ENCODE measurements at regions not wholly inside any gene's neighbourhood (a gene's known extent, or its start where the extent isn't known, plus 50 kb on each side); places are given as distances from the start of the nearest gene placed in this dataset.

- no peak for ATAC-seq (ENCODE audit: low FRiP score in 2 of 2)
- TF ChIP-seq POLR2AphosphoS5 (IDR thresholded peaks at IDR 0.05) (no peak), CTCF (IDR thresholded peaks at IDR 0.05) (no peak), EP300 (IDR thresholded peaks at IDR 0.05) (no peak), POLR2A (IDR thresholded peaks at IDR 0.05) (no peak)
- no peaks in the 10 kb centered on the region for H3K9me3 ChIP-seq
- H3K36me3 ChIP-seq: no peaks in the 10 kb centered on the region
- WGBS, 2 donors: 74 to 77% methylated on average over 4 of the region's 4 CpGs
- no peak overlapping the region for H3K4me3 ChIP-seq
- no peaks in the 10 kb centered on the region for H3K27me3 ChIP-seq
- DNase-seq: no peak
- no peak overlapping the region for H3K27ac ChIP-seq
- no peaks in the 10 kb centered on the region for H3K4me1 ChIP-seq
These were observed 691.0 kb upstream of the SORCS1 start for GRCh38 chr10:107855301-107856046.

GRCh38 chr10:107848726-107849360 lies 684.3 kb upstream of the SORCS1 start:
- H3K27ac ChIP-seq: no peak overlapping the region
- no peak for TF ChIP-seq CTCF (IDR thresholded peaks at IDR 0.05)
- no peak for TF ChIP-seq POLR2AphosphoS5 (IDR thresholded peaks at IDR 0.05)
- no peak for TF ChIP-seq POLR2A (IDR thresholded peaks at IDR 0.05)
- no peak for TF ChIP-seq EP300 (IDR thresholded peaks at IDR 0.05)
- no peak for DNase-seq
- H3K27me3 ChIP-seq: no peaks in the 10 kb centered on the region
- H3K4me3 ChIP-seq: no peak overlapping the region
- no peaks in the 10 kb centered on the region for H3K9me3 ChIP-seq
- H3K4me1 ChIP-seq: no peaks in the 10 kb centered on the region
- no peak for ATAC-seq (ENCODE audit: low FRiP score in 2 of 2)
- no peaks in the 10 kb centered on the region for H3K36me3 ChIP-seq
- 84 to 87% methylated on average over 8 of the region's 8 CpGs for WGBS, 2 donors

- H3K27me3 ChIP-seq: no peaks in the 10 kb centered on the region
- no peaks in the 10 kb centered on the region for H3K9me3 ChIP-seq
- H3K4me1 ChIP-seq: no peaks in the 10 kb centered on the region
- 50 to 61% methylated on average over 2 of the region's 2 CpGs for WGBS, 2 donors
- DNase-seq (no peak), ATAC-seq (ENCODE audit: low FRiP score in 2 of 2) (no peak)
- no peak overlapping the region for H3K4me3 ChIP-seq
- no peaks in the 10 kb centered on the region for H3K36me3 ChIP-seq
- TF ChIP-seq POLR2AphosphoS5 (IDR thresholded peaks at IDR 0.05) (no peak), CTCF (IDR thresholded peaks at IDR 0.05) (no peak), EP300 (IDR thresholded peaks at IDR 0.05) (no peak), POLR2A (IDR thresholded peaks at IDR 0.05) (no peak)
- H3K27ac ChIP-seq: no peak overlapping the region
These were observed 683.1 kb upstream of the SORCS1 start for GRCh38 chr10:107847620-107848019.

- ATAC-seq (ENCODE audit: low FRiP score in 2 of 2): no peak
- TF ChIP-seq POLR2A (IDR thresholded peaks at IDR 0.05): no peak
- no peak for TF ChIP-seq EP300 (IDR thresholded peaks at IDR 0.05)
- no peak for TF ChIP-seq POLR2AphosphoS5 (IDR thresholded peaks at IDR 0.05)
- TF ChIP-seq CTCF (IDR thresholded peaks at IDR 0.05): no peak
- H3K9me3 ChIP-seq: no peaks in the 10 kb centered on the region
- no peaks in the 10 kb centered on the region for H3K4me1 ChIP-seq
- H3K27me3 ChIP-seq: no peaks in the 10 kb centered on the region
- no peak overlapping the region for H3K4me3 ChIP-seq
- no peak for DNase-seq
- 53 to 62% methylated on average over 1 of the region's 1 CpG for WGBS, 2 donors
- no peak overlapping the region for H3K27ac ChIP-seq
- no peaks in the 10 kb centered on the region for H3K36me3 ChIP-seq
These were observed 670.2 kb upstream of the SORCS1 start for GRCh38 chr10:107834706-107835105.

Measured in upper lobe of left lung (tissue), 6 donors.